H1 (cell line): ENCODE measurements at regions not wholly inside any gene's neighbourhood (a gene's known extent, or its start where the extent isn't known, plus 50 kb on each side); places are given as distances from the start of the nearest gene placed in this dataset.

Source experiments
- CTCF ChIA-PET: fragments of 300-600 bp; sonication (Branson Sonifier 250); formaldehyde crosslinking; loops from one replicate; lab custom pipeline; 2021; ENCODE audit not compliant: partially characterized antibody; lab: Charles Lee
- POLR2A ChIA-PET: fragments of 300-600 bp; sonication (Branson Sonifier 250); formaldehyde crosslinking; loops from one replicate; lab custom pipeline; 2021; ENCODE audit warnings: inconsistent platforms; ENCODE audit not compliant: partially characterized antibody; lab: Charles Lee
- DNase-seq, 2 experiments: peaks; one replicate each; pipeline versions ENCODE4 v3.0.0 to v3.0.0-alpha.2; 2010 to 2022; ENCODE audit warnings: low spot score in 2 of 2, low read depth in 1 of 2, mixed read lengths in 1 of 2
- FAIRE-seq: peaks from 2 replicates; lab custom pipeline; 2011; peaks lifted over from hg19 to GRCh38; lab: Jason Lieb, UNC
- H2AFZ ChIP-seq: 2 replicates; pipeline ENCODE4 v1.8.1; 2012; ENCODE audit warnings: low read length, inconsistent platforms
- H2AK5ac ChIP-seq: 2 replicates; pipeline ENCODE4 v1.6.1; 2013; ENCODE audit warnings: low read depth, low read length
- H2BK120ac ChIP-seq: replicated peaks from 2 replicates; pipeline ENCODE3; 2013; ENCODE audit warnings: low read depth, low read length, inconsistent platforms
- H2BK12ac ChIP-seq: 2 replicates; pipeline ENCODE4 v1.6.1; 2013; ENCODE audit warnings: low read depth, low read length
- H2BK15ac ChIP-seq: 2 replicates; pipeline ENCODE4 v1.6.1; 2013; ENCODE audit warnings: low read length
- H2BK20ac ChIP-seq: 2 replicates; pipeline ENCODE4 v1.6.1; 2013; ENCODE audit warnings: low read length
- H2BK5ac ChIP-seq: 2 replicates; pipeline ENCODE4 v1.6.1; 2013; ENCODE audit warnings: low read depth, low read length
- H3K14ac ChIP-seq: 2 replicates; pipeline ENCODE4 v1.6.1; 2013; ENCODE audit warnings: inconsistent platforms; ENCODE audit not compliant: insufficient read length
- H3K18ac ChIP-seq: 2 replicates; pipeline ENCODE4 v1.6.1; 2013; ENCODE audit warnings: low read length; ENCODE audit errors: extremely low read depth
- H3K23ac ChIP-seq: 2 replicates; pipeline ENCODE4 v1.6.1; 2013; ENCODE audit warnings: inconsistent platforms; ENCODE audit not compliant: insufficient read length
- H3K23me2 ChIP-seq: 2 replicates; pipeline ENCODE4 v1.6.1; 2013; ENCODE audit warnings: low read depth, low read length
- H3K27ac ChIP-seq: 2 replicates; pipeline ENCODE4 v1.6.1; 2011; ENCODE audit warnings: low read depth, low read length, inconsistent platforms
- H3K27me3 ChIP-seq, 4 experiments: replicated peaks in 1 of 4; 1 replicate in 1 of 4; 2 replicates in 3 of 4; pipeline versions ENCODE4 v1.6.1 to v1.8.1; 2011 to 2013; ENCODE audit warnings: low read length in 3 of 4, mild to moderate bottlenecking in 3 of 4, inconsistent platforms in 2 of 4, mixed read lengths in 2 of 4, moderate library complexity in 1 of 4; ENCODE audit not compliant: control insufficient read depth in 3 of 4, insufficient read depth in 3 of 4; ENCODE audit errors: extremely low read depth in 1 of 4
- H3K36me3 ChIP-seq, 4 experiments: 2 replicates each; pipeline versions ENCODE4 v1.6.1 to v1.8.1; 2011 to 2013; ENCODE audit warnings: mild to moderate bottlenecking in 4 of 4, low read length in 3 of 4, moderate library complexity in 2 of 4, control low read depth in 1 of 4, inconsistent platforms in 1 of 4; ENCODE audit not compliant: insufficient read depth in 4 of 4, control insufficient read depth in 2 of 4
- H3K4ac ChIP-seq: replicated peaks from 2 replicates; pipeline ENCODE3; 2013; ENCODE audit warnings: low read length, low read depth, mixed read lengths, inconsistent platforms; ENCODE audit not compliant: insufficient read length
- H3K4me1 ChIP-seq, 4 experiments: replicated peaks in 1 of 4; 1 replicate in 1 of 4; 2 replicates in 3 of 4; pipeline versions ENCODE4 v1.6.1 to v1.8.1; 2011 to 2013; ENCODE audit warnings: low read length in 3 of 4, inconsistent platforms in 2 of 4, mixed read lengths in 1 of 4; ENCODE audit not compliant: insufficient read depth in 4 of 4, control insufficient read depth in 3 of 4
- H3K4me2 ChIP-seq, 2 experiments: 2 replicates each; pipeline versions ENCODE4 v1.6.1 to v1.8.1; 2011 to 2013; ENCODE audit warnings: low read depth in 2 of 2, low read length in 2 of 2, control low read depth in 1 of 2, inconsistent platforms in 1 of 2, mild to moderate bottlenecking in 1 of 2; ENCODE audit not compliant: insufficient read depth in 1 of 2
- H3K4me3 ChIP-seq, 4 experiments: fragments of 200-600, 300-600 bp in 1 of 4; sonication (generic), shearing (Covaris generic), sonication (Bioruptor Twin) in 1 of 4; 2 replicates each; pipeline versions ENCODE4 v1.5.1 to v1.8.1; 2011 to 2016; ENCODE audit warnings: low read length in 4 of 4, low read depth in 3 of 4, control low read depth in 2 of 4, inconsistent platforms in 2 of 4, mild to moderate bottlenecking in 2 of 4, mixed read lengths in 1 of 4, moderate library complexity in 1 of 4; ENCODE audit not compliant: insufficient read depth in 2 of 4; ENCODE audit errors: extremely low read depth in 1 of 4
- H3K56ac ChIP-seq: replicated peaks from 2 replicates; pipeline ENCODE3; 2013; ENCODE audit warnings: low read depth, mild to moderate bottlenecking, mixed read lengths, low read length, inconsistent platforms; ENCODE audit not compliant: insufficient read length
- H3K79me1 ChIP-seq: 2 replicates; pipeline ENCODE4 v1.6.1; 2013; ENCODE audit warnings: low read depth, low read length, control low read depth
- H3K79me2 ChIP-seq, 2 experiments: 2 replicates each; pipeline versions ENCODE4 v1.6.1 to v1.8.1; 2012 to 2013; ENCODE audit warnings: low read length in 2 of 2, mild to moderate bottlenecking in 2 of 2, inconsistent platforms in 1 of 2; ENCODE audit not compliant: insufficient read depth in 2 of 2, control insufficient read depth in 1 of 2
- H3K9ac ChIP-seq, 4 experiments: replicated peaks in 1 of 4; 1 replicate in 1 of 4; 2 replicates in 3 of 4; pipeline versions ENCODE4 v1.6.1 to v1.8.1; 2011 to 2013; ENCODE audit warnings: low read depth in 3 of 4, low read length in 3 of 4, control low read depth in 2 of 4, mild to moderate bottlenecking in 2 of 4, moderate library complexity in 2 of 4, inconsistent platforms in 1 of 4; ENCODE audit errors: extremely low read depth in 1 of 4
- H3K9me3 ChIP-seq, 2 experiments: 2 replicates each; pipeline versions ENCODE4 v1.6.1 to v1.8.1; 2012 to 2013; ENCODE audit warnings: mild to moderate bottlenecking in 2 of 2, moderate library complexity in 2 of 2, control low read depth in 1 of 2, inconsistent platforms in 1 of 2, low read depth in 1 of 2, low read length in 1 of 2, mixed read lengths in 1 of 2; ENCODE audit not compliant: insufficient read depth in 2 of 2
- H4K20me1 ChIP-seq, 2 experiments: replicated peaks in 1 of 2; 2 replicates each; pipeline versions ENCODE3 to v1.8.1; 2011 to 2013; ENCODE audit warnings: inconsistent platforms in 2 of 2, low read length in 2 of 2, mild to moderate bottlenecking in 1 of 2; ENCODE audit not compliant: insufficient read depth in 2 of 2, control insufficient read depth in 1 of 2
- H4K5ac ChIP-seq: 2 replicates; pipeline ENCODE4 v1.6.1; 2013; ENCODE audit warnings: low read length, low read depth, mixed read lengths, inconsistent platforms; ENCODE audit not compliant: insufficient read length
- H4K8ac ChIP-seq: 2 replicates; pipeline ENCODE4 v1.8.0; 2013; ENCODE audit warnings: mild to moderate bottlenecking, moderate library complexity, low read length, inconsistent platforms; ENCODE audit not compliant: insufficient read depth; ENCODE audit errors: extremely low read depth
- H4K91ac ChIP-seq: replicated peaks from 2 replicates; pipeline ENCODE3; 2013; ENCODE audit warnings: low read length, mixed read lengths, inconsistent platforms; ENCODE audit not compliant: insufficient read length
- CEBPB ChIP-seq: IDR thresholded peaks from 2 replicates; pipeline ENCODE4 v1.6.1; 2012; ENCODE audit warnings: low read depth, low read length
- JUND ChIP-seq: IDR thresholded peaks from 2 replicates; pipeline ENCODE4 v1.6.1; 2011; ENCODE audit warnings: mild to moderate bottlenecking, improper control_type of control experiment, low read length
- KDM1A ChIP-seq: fragments of 200-600, 300-600 bp; sonication (generic); IDR thresholded peaks from 2 replicates; pipeline ENCODE4 v1.7.1; 2016; ENCODE audit warnings: mild to moderate bottlenecking, low read length, borderline replicate concordance

DNA sequence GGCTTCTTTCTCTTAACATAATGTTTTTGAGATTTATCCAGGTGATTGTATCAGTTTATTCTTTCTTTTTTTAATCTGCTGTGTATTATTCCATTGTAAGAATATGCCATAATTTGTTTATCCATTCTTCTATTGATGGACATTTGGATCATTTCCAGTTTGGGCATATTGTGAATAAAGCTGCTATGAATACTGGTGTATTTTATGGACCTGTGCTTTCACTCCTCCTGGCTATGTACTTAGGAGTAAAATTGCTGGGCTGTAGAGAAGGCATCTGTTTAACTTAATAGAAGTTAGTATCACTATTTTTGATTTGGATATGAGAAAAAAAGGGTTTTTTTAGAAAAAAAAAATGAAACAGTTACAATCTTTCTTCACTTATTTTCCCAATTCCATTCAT is 50.0 kb upstream of the FAM9C start:
- POLR2A ChIA-PET: no interaction called here
- no peaks in the 10 kb centered on the region for H3K79me2 ChIP-seq
- H2BK20ac ChIP-seq: no peak overlapping the region
- no peak overlapping the region for H2BK15ac ChIP-seq
- no peak overlapping the region for H3K9ac ChIP-seq
- TF ChIP-seq JUND (no peak), KDM1A (no peak), CEBPB (no peak)
- H3K23ac ChIP-seq: no peak overlapping the region
- H3K14ac ChIP-seq: no peak overlapping the region
- no peaks in the 10 kb centered on the region for H3K23me2 ChIP-seq
- no peak overlapping the region for H3K56ac ChIP-seq
- no peak overlapping the region for H4K8ac ChIP-seq
- CTCF ChIA-PET: no interaction called here
- no peak overlapping the region for H2BK120ac ChIP-seq
- H3K4me3 ChIP-seq: no peak overlapping the region
- H3K27ac ChIP-seq: no peak overlapping the region
- no peak overlapping the region for H3K4ac ChIP-seq
- no peak overlapping the region for H3K4me2 ChIP-seq
- no peak overlapping the region for H4K5ac ChIP-seq
- no peak overlapping the region for H2BK12ac ChIP-seq
- H2AFZ ChIP-seq: no peak overlapping the region
- no peaks in the 10 kb centered on the region for H3K79me1 ChIP-seq
- H3K9me3 ChIP-seq: no peaks in the 10 kb centered on the region
- DNase-seq (no peak), FAIRE-seq (no peak)
- no peaks in the 10 kb centered on the region for H3K4me1 ChIP-seq
- H4K91ac ChIP-seq: no peak overlapping the region
- no peak overlapping the region for H2AK5ac ChIP-seq
- H3K27me3 ChIP-seq: no peaks in the 10 kb centered on the region
- H4K20me1 ChIP-seq: no peaks in the 10 kb centered on the region
- H3K36me3 ChIP-seq: no peaks in the 10 kb centered on the region
- no peak overlapping the region for H2BK5ac ChIP-seq
- H3K18ac ChIP-seq: no peak overlapping the region
